Loucy (cell line): ENCODE measurements at regions not wholly inside any gene's neighbourhood (a gene's known extent, or its start where the extent isn't known, plus 50 kb on each side); places are given as distances from the start of the nearest gene placed in this dataset.

Source experiments
- H2AFZ ChIP-seq: fragments of 200-600 bp; sonication (generic); 2 replicates; pipeline ENCODE4 v1.6.0; 2016; ENCODE audit warnings: antibody characterized with exemption, mild to moderate bottlenecking, low read length, moderate library complexity
- H3F3A ChIP-seq: fragments of 200-600 bp; 2 replicates; pipeline ENCODE4 v1.6.0; 2016; ENCODE audit warnings: antibody characterized with exemption, low read depth, mild to moderate bottlenecking
- H3K27me3 ChIP-seq: fragments of 200-600 bp; sonication (generic); 2 replicates; pipeline ENCODE4 v1.6.1; 2014; ENCODE audit warnings: low read length, mild to moderate bottlenecking; ENCODE audit not compliant: insufficient read depth, poor library complexity, severe bottlenecking
- H3K36me3 ChIP-seq: fragments of 200-600 bp; sonication (generic); 2 replicates; pipeline ENCODE4 v1.6.1; 2016; ENCODE audit warnings: low read length; ENCODE audit not compliant: insufficient read depth
- H3K4me1 ChIP-seq: fragments of 200-600 bp; sonication (generic); 2 replicates; pipeline ENCODE4 v1.5.1; 2014; ENCODE audit warnings: low read length, mild to moderate bottlenecking; ENCODE audit not compliant: insufficient read depth, poor library complexity, severe bottlenecking
- H3K4me2 ChIP-seq: fragments of 200-600 bp; sonication (generic); 2 replicates; pipeline ENCODE4 v1.6.0; 2014; ENCODE audit warnings: antibody characterized with exemption, low read length, low read depth, mild to moderate bottlenecking; ENCODE audit not compliant: poor library complexity, severe bottlenecking
- H3K4me3 ChIP-seq: fragments of 200-600 bp; sonication (generic); 2 replicates; pipeline ENCODE4 v1.5.1; 2014; ENCODE audit warnings: low read length, mild to moderate bottlenecking, mixed read lengths; ENCODE audit not compliant: poor library complexity, severe bottlenecking
- H3K79me2 ChIP-seq: fragments of 200-600 bp; sonication (generic); 2 replicates; pipeline ENCODE4 v1.6.1; 2014; ENCODE audit warnings: low read length; ENCODE audit not compliant: insufficient read depth
- H3K9ac ChIP-seq: fragments of 200-600 bp; sonication (generic); 2 replicates; pipeline ENCODE4 v1.6.0; 2014; ENCODE audit warnings: mild to moderate bottlenecking, low read depth, low read length, moderate library complexity; ENCODE audit not compliant: poor library complexity, severe bottlenecking
- H3K9me2 ChIP-seq: fragments of 200-600 bp; sonication (generic); replicated peaks from 2 replicates; pipeline ENCODE4 v1.6.1; 2016; ENCODE audit warnings: low read depth, low read length, mixed read lengths
- H3K9me3 ChIP-seq: fragments of 200-600 bp; sonication (generic); 2 replicates; pipeline ENCODE4 v1.6.1; 2014; ENCODE audit warnings: mild to moderate bottlenecking, antibody characterized with exemption, low read length, low read depth; ENCODE audit not compliant: insufficient read depth
- H4K20me1 ChIP-seq: fragments of 200-600 bp; sonication (generic); 2 replicates; pipeline ENCODE4 v1.6.0; 2014; ENCODE audit warnings: antibody characterized with exemption, low read length, mild to moderate bottlenecking; ENCODE audit not compliant: insufficient read depth, poor library complexity, severe bottlenecking
- EZH2phosphoT487 ChIP-seq: fragments of 200-600 bp; IDR thresholded peaks from 2 replicates; pipeline ENCODE4 v1.6.1; 2018; ENCODE audit warnings: antibody characterized with exemption, mild to moderate bottlenecking, moderate library complexity, borderline replicate concordance
- TF ChIP-seq, protein P1 (sequence below): fragments of 200-600 bp; sonication (generic); conservative IDR thresholded peaks from 2 replicates; pipeline ENCODE4 v1.5.1; 2014; ENCODE audit warnings: mild to moderate bottlenecking, antibody characterized with exemption, low read length

DNA sequence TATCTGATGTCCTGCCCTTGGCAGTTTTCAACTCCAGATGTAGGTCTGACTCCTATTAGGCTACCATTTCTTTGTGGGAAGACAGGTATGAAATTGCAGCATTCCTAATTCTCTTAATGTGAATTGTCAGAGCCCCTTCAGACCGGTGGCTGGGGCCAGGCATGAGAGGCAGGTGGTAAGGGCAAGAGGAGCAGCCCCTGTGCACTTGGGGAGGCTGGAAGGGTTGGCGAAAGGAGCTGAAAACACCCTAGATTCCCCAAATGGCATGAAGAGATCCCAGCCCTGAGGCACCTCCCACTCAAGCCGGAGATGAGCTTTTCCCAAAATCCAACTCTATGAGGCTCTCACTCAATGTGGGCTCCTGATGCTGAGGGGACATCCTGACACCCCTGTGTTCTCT, 453.2 kb downstream of the NR2F2 start:
- Histone ChIP-seq H3K9me3 (no peaks in the 10 kb centered on the region), H3K4me3 (no peak overlapping the region), H3K4me2 (no peak overlapping the region)

DNA sequence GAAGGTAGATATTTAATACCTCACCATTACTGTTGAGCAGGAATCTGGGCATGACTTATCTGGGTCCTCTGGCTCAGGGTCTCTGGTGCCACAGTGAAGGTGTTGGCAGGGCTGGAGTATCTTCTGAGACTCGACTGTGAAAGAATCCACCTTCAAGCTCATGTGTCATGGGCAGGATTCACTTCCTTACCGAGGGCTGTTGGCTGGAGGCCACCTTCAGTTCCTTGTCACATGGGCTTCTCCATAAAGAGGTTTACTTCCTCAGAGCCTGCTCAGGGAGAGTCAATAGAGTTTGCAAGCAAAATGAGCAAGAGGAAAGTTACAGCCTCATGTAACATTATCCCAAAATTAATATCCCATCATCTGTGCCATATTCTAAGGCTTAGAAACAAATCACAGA, 459.5 kb downstream of the NR2F2 start:
- no peak for TF ChIP-seq EZH2phosphoT487
- TF ChIP-seq, protein P1, sequence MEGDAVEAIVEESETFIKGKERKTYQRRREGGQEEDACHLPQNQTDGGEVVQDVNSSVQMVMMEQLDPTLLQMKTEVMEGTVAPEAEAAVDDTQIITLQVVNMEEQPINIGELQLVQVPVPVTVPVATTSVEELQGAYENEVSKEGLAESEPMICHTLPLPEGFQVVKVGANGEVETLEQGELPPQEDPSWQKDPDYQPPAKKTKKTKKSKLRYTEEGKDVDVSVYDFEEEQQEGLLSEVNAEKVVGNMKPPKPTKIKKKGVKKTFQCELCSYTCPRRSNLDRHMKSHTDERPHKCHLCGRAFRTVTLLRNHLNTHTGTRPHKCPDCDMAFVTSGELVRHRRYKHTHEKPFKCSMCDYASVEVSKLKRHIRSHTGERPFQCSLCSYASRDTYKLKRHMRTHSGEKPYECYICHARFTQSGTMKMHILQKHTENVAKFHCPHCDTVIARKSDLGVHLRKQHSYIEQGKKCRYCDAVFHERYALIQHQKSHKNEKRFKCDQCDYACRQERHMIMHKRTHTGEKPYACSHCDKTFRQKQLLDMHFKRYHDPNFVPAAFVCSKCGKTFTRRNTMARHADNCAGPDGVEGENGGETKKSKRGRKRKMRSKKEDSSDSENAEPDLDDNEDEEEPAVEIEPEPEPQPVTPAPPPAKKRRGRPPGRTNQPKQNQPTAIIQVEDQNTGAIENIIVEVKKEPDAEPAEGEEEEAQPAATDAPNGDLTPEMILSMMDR, result no peak
- Histone ChIP-seq H3K4me1 (no peaks in the 10 kb centered on the region), H2AFZ (no peak overlapping the region), H3K4me3 (no peak overlapping the region), H3K9ac (no peak overlapping the region), H3K36me3 (no peaks in the 10 kb centered on the region), H3K9me2 (no peaks in the 10 kb centered on the region), H3K27me3 (no peaks in the 10 kb centered on the region), H3F3A (no peaks in the 10 kb centered on the region), H4K20me1 (no peaks in the 10 kb centered on the region), H3K9me3 (no peaks in the 10 kb centered on the region), H3K79me2 (no peaks in the 10 kb centered on the region), H3K4me2 (no peak overlapping the region)

More for the DNA sequence above, 453.2 kb downstream of the NR2F2 start:
- Histone ChIP-seq H3K9ac (no peak overlapping the region), H3K4me1 (no peaks in the 10 kb centered on the region), H3K79me2 (no peaks in the 10 kb centered on the region), H4K20me1 (no peaks in the 10 kb centered on the region), H3K27me3 (no peaks in the 10 kb centered on the region), H2AFZ (no peak overlapping the region), H3F3A (no peaks in the 10 kb centered on the region), H3K36me3 (no peaks in the 10 kb centered on the region), H3K9me2 (no peaks in the 10 kb centered on the region)
- TF ChIP-seq, protein P1, result no peak
- no peak for TF ChIP-seq EZH2phosphoT487

DNA sequence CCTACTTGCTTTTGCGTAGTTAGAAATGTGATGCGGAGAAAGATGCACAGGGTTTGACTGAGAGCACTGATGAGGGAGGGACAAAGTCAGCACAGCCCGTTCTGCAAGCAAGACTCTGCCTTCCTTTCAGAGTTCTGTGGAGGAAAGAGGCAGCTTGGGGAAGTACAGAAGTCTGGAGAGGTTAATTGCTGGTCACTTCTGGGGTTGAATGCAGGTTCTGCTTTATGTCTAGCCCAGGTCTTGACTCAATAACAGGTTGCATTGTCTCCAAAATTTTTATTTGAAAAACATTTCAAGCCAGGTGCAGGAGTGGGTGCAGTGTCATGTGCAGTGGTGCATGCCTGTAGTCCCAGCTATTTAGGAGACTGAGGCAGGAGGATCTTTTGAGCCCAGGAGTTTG, 461.7 kb downstream of the NR2F2 start:
- Histone ChIP-seq H2AFZ (no peak overlapping the region), H3K4me1 (no peaks in the 10 kb centered on the region), H3K36me3 (no peaks in the 10 kb centered on the region), H4K20me1 (no peaks in the 10 kb centered on the region), H3F3A (no peaks in the 10 kb centered on the region), H3K9ac (no peak overlapping the region), H3K79me2 (no peaks in the 10 kb centered on the region), H3K4me2 (no peak overlapping the region), H3K27me3 (no peaks in the 10 kb centered on the region), H3K9me2 (no peaks in the 10 kb centered on the region), H3K9me3 (no peaks in the 10 kb centered on the region), H3K4me3 (no peak overlapping the region)
- TF ChIP-seq EZH2phosphoT487, result no peak
- TF ChIP-seq, protein P1, result no peak
